HG02884 (cell line): ENCODE measurements at regions not wholly inside any gene's neighbourhood (a gene's known extent, or its start where the extent isn't known, plus 50 kb on each side); places are given as distances from the start of the nearest gene placed in this dataset.

Source experiments
- ATAC-seq: cut with Tn5 transposase; IDR thresholded peaks from one replicate; pipeline ENCODE4 v1.9.1; 2021; ENCODE audit warnings: mild to moderate bottlenecking, moderate library complexity; ENCODE audit not compliant: unreplicated experiment

GRCh38 chr6:125534430-125535263 is 214.8 kb upstream of the HEY2 start:
- no peak for ATAC-seq

DNA sequence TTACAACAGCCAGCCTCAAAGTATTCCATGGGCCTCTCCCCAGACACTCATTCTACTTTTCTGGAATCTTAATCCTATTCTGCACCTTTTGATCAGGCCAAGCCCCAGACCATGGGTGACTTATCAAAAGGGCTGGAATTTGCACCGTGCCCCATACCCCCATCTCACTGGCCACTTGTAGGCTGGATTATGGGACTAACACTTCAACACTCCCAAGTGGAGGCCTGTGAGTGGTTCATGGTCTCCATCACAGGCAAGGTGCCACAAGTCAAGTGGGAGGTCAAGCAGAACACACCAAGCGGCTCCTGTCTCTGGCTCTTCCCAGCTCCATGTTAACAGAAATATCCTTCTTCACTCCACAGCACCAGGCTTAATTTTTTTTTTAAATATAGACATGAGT is 212.3 kb upstream of the HEY2 start:
- ATAC-seq = no peak

GRCh38 chr6:125539892-125540291 is 209.5 kb upstream of the HEY2 start:
- no peak for ATAC-seq

DNA sequence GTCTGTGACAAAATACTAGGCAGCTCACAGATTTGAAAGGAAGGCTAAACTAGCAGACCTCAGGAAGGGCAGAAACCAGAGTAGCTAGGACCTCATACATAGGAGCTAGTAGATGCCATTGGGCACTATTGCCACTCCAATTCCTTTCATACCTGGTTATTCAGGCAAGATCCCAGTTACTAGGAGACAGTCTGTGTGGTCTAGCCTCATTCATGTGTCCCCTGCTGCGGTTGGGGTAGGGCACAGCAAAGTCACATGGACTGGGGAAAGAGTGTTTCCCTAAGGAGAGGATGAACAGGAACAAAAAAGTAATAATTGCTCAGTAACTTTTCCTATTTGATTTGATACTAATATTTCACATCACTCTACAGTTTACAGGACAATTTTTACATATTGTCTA is 204.6 kb upstream of the HEY2 start:
- no peak for ATAC-seq

DNA sequence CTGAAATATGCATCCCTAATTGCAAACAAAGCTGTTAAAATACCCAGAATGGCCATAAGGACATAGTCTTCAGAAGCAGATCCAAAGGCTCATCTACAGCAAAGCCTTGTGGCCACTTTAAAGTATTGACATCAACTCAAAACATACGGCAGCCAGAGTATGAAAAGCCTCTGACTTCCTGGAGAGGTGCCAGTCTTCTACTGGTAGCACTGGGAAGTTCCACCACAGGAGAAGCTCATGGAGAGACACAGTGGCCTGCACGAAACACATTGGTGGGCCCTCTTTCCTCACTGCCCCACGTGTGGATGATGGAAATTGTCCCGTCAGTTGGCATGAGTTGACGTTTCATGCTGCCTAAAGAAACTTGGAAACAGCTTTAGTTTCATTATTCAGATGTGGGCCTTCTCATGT is 202.6 kb upstream of the HEY2 start:
- ATAC-seq = no peak

DNA sequence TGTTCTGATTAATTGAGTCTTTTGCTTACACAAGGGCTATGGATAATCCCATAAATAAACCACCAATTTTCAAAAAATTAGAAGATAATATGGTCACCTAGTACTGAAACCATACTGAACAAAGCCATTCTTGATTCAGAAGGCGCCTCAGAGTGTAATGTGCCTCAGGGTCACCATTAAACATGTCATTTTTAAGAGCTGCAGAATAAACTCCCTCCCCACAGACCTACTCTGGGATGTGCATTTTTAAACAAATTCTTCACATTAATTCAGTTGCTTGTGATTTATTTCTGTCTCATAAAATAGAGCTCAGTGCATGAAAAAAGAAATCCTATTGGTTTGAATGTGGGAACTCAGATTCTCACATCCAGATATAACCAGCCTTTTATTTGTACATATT is 202.1 kb upstream of the HEY2 start:
- no peak for ATAC-seq

- ATAC-seq = no peak
Measured at GRCh38 chr6:125549202-125549884, 200.1 kb upstream of the HEY2 start.

GRCh38 chr6:125550892-125551291 is 198.5 kb upstream of the HEY2 start:
- no peak for ATAC-seq

DNA sequence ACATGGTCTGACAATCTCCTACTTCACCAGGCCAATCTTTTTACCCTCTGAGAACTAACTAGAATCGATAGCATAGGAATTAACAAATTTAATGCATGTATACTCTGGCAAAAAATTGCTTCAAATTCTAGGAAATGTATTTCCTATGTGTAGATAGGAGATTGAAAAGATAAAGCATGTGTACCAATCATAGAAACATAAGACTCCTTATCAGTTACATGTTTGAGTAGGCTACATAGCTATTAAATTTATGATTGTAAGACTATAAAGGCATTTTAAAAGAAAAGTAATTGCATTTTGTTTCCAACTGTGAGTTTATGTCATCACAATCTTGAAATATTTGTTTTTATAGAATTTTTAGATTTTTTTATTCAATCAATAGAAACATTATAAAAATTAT is 196.6 kb upstream of the HEY2 start:
- no peak for ATAC-seq

GRCh38 chr6:125554456-125554855 is 195.0 kb upstream of the HEY2 start:
- no peak for ATAC-seq

GRCh38 chr6:125558241-125558843 is 191.1 kb upstream of the HEY2 start:
- ATAC-seq = no peak

DNA sequence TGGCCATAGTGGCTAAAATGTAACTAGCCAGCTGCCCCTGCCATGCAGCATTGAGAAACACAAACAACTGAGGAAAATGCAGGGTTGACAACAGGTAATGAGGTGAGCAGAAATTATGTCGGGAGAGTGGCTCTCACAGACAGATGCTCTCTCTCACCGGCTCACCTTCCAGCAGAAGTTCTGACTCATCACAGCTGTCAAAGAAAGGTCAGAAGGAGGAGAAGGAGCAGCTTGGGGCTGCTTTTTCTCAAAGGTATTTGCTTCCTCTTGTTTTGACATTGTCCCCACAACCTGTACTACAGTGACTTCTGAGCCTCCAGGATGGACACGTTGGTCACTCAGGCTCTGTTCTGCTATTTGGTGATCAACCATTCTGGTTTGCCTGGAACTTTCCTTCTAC is 190.5 kb upstream of the HEY2 start:
- ATAC-seq = no peak

GRCh38 chr6:125562156-125562555 is 187.3 kb upstream of the HEY2 start:
- ATAC-seq = no peak

GRCh38 chr6:125564941-125565340 is 184.5 kb upstream of the HEY2 start:
- ATAC-seq = no peak

DNA sequence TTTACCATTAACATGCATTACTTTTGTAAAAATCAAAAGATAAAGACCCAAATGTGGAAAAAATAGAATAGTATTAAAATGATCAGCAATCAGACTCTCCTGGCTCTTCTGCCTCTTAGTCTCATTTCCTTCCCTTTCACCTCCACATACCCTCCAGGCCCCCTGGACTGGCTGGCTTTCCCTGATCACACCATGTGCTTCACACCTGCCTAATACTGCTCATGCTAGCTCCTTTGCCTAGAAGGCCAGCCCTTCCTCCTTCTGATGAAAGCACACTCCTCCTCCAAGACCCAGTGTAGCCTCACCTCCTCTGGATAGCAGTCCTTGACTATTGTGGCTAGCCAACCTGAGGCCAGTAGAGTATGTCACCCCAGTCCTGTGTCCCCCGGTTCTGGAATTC is 182.0 kb upstream of the HEY2 start:
- no peak for ATAC-seq

- ATAC-seq = no peak
Measured at GRCh38 chr6:125568609-125569008, 180.8 kb upstream of the HEY2 start.

DNA sequence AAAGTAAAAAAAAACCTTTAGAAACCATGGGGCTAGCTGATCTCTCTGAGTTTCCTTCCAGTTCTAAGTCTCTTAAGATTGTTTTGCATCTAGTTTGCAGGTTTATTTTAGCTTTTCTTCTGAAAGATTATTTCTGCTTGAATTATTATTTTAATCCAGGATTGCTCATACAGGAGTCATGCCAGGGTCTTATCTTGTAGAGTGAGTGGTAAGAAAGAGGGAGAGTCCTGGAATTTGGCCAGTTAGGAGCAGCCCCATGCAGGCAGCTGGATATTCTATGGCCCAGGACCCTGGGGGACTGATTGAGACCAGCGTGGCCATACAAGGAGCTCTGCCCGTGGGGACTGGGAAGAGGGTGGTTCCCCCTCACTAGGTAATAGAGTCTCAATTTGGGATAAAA is 178.9 kb upstream of the HEY2 start:
- no peak for ATAC-seq

GRCh38 chr6:125571207-125571755 is 178.2 kb upstream of the HEY2 start:
- no peak for ATAC-seq

- ATAC-seq = no peak
Measured at GRCh38 chr6:125574604-125575003, 174.8 kb upstream of the HEY2 start.

GRCh38 chr6:125577124-125577662 is 172.2 kb upstream of the HEY2 start:
- ATAC-seq = no peak

- ATAC-seq = no peak
Measured at GRCh38 chr6:125584468-125584939, 164.9 kb upstream of the HEY2 start.
